GM12892 (cell line): ENCODE measurements at regions not wholly inside any gene's neighbourhood (a gene's known extent, or its start where the extent isn't known, plus 50 kb on each side); places are given as distances from the start of the nearest gene placed in this dataset.
"Not testable (repeated sequence)": the region's sequence is repeated elsewhere in the genome, so short reads cannot be mapped to it uniquely, and the experiment has no call there.

ENCODE experiments used
- DNase-seq: peaks from one replicate; pipeline ENCODE4 v3.0.0; 2011; ENCODE audit not compliant: insufficient read length
- FAIRE-seq: peaks from 2 replicates; lab custom pipeline; 2011; peaks lifted over from hg19 to GRCh38; lab: Jason Lieb, UNC
- POLR2A ChIP-seq: IDR thresholded peaks from 2 replicates; pipeline ENCODE4 v1.6.1; 2011; ENCODE audit warnings: low read depth, low read length, control low read depth
- POLR2AphosphoS5 ChIP-seq: IDR thresholded peaks from 2 replicates; pipeline ENCODE4 v1.6.1; 2011; ENCODE audit warnings: low read depth, low read length, control low read depth
- TAF1 ChIP-seq: IDR thresholded peaks from 2 replicates; pipeline ENCODE4 v1.6.1; 2011; ENCODE audit warnings: low read depth, mild to moderate bottlenecking, control low read depth, low read length, borderline replicate concordance

DNA sequence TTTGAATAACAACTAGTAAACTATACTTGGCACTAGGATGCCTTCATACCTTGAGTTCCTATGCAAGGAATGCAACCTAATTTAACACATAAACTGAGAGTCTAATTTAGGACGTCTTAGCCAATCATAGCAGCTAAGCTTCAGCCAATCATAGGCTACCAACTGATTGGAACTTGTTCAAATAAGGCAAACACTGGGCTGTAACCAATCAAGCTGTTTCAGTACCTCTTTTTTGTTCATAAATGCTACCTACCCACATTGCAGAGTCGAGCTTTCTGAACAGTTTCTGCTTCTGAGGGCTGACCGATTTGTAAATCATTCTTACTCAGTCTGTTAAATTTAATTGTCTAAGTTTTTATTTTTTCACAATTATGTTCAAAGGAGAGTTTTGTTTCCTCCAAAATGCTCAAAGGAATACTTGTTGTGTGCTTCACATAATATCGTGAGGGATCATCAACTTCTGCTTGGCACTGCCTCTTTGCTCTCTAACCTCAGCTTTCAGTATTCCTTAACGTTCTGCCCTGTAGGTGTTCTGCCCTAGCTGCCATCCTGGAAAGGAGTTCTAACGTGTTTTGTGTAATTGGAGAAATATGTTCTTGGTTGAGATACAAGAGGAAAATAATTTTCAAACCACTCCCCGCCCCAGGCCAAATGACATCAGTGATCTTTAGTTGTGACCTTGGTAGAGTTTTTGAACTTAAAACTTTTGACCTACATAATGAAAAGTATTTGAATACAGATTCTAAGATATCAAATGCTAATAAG lies 380.4 kb upstream of the MIS18BP1 start:
- TF ChIP-seq POLR2AphosphoS5 (no peak), TAF1 (no peak), POLR2A (no peak)
- FAIRE-seq (no peak), DNase-seq (no peak)

GRCh38 chr14:45621731-45622130 lies 368.7 kb upstream of the MIS18BP1 start:
- TF ChIP-seq POLR2A (no peak), POLR2AphosphoS5 (no peak), TAF1 (no peak)
- DNase-seq, result no peak
- no peak for FAIRE-seq

DNA sequence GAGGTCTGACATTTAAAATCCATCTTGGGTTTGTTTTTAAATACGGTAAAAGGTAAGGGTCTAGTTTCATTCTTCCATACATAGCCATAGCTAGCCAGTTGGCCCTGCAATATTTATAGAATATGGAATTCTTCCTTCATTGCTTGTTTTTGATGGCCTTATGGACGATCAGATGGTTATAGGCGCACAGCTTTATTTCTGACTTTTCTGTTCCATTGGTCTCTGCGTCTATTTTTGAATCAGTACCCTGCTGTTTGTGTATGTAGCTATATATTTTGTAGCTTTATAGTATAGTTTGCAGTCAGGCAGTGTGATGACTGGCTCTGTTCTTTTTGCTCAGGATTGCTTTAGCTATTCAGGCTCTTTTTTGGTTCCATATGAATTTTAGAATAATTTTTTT lies 366.8 kb upstream of the MIS18BP1 start:
- DNase-seq (no peak), FAIRE-seq (no peak)
- TF ChIP-seq TAF1 (no peak), POLR2A (no peak), POLR2AphosphoS5 (no peak)

DNA sequence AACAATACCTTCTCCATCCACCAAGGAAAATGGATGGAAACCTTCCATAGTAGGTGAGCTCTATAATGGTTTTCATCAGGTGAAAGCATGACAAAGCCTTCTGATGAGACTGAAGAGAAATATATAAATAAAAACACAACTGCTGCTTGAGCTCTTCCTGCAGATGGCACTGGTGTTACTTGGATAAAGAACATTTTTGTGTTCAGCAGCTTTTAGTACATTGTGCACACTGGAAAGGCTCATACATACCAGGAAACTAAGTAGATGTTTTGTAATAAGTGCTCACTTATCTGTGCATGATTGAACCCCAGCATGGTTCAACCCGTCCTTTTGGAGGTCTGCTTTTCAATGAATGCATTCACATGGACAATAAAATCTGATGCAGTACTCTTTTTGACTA lies 357.3 kb upstream of the MIS18BP1 start:
- DNase-seq (no peak), FAIRE-seq (no peak)
- TF ChIP-seq POLR2AphosphoS5 (no peak), POLR2A (no peak), TAF1 (no peak)

DNA sequence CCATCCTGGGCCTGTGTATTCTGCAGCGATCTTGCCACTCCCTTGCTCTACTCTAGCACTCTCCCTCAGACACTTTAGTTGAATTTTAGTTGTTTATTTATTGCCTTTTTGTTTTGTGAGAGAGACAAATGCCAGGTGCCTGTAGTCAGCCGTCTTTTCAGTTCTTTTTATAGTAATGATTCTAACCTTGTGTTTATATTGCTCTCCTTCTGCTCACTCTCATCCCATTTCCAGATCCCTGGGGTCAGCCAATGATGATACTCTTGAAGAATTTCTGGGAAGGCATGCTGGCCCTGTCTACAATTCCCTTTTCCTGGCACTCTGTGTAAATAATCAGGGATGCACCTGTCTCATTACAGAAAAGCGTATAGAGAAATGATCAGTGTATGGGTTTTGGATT lies 334.1 kb upstream of the MIS18BP1 start:
- TF ChIP-seq POLR2A (no peak), TAF1 (no peak), POLR2AphosphoS5 (no peak)
- no peak for DNase-seq
- no peak for FAIRE-seq

DNA sequence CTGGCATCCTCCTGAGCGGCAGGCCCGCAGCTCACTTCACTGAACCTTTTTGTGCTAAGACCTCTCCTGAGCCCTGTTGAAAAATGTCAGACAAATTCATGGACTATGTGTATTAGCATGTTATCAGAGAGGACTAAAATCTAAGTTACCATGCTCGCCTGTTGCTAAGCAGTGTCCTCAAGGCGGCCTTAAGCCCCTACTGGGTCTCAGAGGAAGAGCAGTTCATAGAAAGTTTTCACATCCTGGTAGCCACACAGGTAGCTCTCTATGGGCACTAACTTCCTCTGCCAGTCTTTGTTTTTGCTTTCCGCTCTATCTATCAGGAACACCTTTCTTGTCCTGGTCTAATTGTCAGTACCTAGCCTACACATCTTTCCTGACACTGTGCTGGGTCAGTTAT lies 306.6 kb upstream of the MIS18BP1 start:
- no peak for FAIRE-seq

DNA sequence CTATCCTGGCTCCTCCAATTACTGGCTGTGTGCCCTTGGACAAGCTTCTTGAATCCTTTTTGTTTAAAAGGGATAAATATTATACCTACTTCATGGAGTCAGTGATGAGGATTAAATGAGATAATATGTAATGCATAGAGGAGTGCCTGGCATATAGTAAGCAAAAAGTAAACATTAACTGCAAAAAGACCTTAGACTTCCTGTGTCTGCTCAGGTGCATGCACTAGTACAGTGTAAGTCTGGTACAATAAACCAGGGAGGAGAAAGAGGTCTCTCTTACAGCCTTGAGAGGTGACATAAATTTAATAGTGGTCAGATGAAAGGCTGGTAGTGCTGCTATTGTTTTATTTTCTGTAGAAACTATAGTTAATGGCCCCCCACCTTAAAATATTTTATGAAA lies 305.2 kb upstream of the MIS18BP1 start:
- no peak for FAIRE-seq
- DNase-seq, result no peak
- TF ChIP-seq POLR2AphosphoS5 (no peak), TAF1 (no peak), POLR2A (no peak)

More for the DNA sequence above, 306.6 kb upstream of the MIS18BP1 start:
- no peak for DNase-seq
- no peak for TF ChIP-seq POLR2AphosphoS5
- no peak for TF ChIP-seq POLR2A
- no peak for TF ChIP-seq TAF1

GRCh38 chr14:45553981-45554380 lies 301.0 kb upstream of the MIS18BP1 start:
- FAIRE-seq (no peak), DNase-seq (no peak)
- no peak for TF ChIP-seq POLR2AphosphoS5

GRCh38 chr14:45551240-45551820 lies 298.3 kb upstream of the MIS18BP1 start:
- not testable (repeated sequence) for FAIRE-seq, DNase-seq

DNA sequence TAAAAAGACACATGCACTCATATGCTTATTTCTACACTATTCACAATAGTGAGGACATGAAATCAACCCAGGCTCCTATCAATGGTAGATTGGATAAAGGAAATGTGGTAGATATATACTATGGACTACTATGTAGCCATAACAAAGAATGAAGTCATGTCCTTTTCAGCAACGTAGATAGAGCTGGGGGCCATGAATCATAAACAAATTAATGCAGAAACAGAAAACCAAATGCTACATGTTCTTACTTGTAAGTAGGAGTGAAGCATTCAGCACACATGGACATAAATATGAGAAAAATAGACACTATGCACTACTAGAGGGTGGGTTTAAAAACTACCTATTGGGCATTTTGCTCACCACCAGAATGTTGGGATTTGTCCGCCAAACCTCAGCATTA lies 278.0 kb upstream of the MIS18BP1 start:
- DNase-seq, result no peak
- no peak for FAIRE-seq
- no peak for TF ChIP-seq POLR2AphosphoS5
- TF ChIP-seq POLR2A, result no peak
- no peak for TF ChIP-seq TAF1

- TF ChIP-seq POLR2AphosphoS5 (no peak), TAF1 (no peak), POLR2A (no peak)
- DNase-seq (peak; percentile 3), FAIRE-seq (peak; percentile 62)
Measured at GRCh38 chr14:45526715-45527549, 273.9 kb upstream of the MIS18BP1 start.

DNA sequence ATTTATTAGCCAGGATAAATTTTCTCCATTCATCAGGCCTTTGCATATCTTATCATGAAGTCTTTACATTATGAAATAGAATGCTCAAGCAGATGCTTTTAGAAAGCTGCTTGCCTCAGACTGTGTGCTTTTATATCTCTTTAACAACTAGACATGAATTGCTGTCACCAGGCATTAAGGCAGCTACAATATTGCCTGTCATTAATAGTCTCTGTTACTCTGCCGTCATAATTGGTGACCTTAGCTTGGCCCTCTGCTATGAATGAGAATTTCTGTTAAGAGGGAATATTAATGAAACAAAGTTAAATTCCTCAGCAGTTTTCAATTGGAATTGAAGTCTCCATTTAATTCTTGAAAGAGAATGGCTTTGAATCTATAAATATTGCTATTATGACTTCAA lies 266.8 kb upstream of the MIS18BP1 start:
- TF ChIP-seq POLR2AphosphoS5, result no peak
- no peak for TF ChIP-seq POLR2A
- no peak for TF ChIP-seq TAF1
- DNase-seq (no peak), FAIRE-seq (no peak)

GRCh38 chr14:45492876-45493275 lies 239.9 kb upstream of the MIS18BP1 start:
- FAIRE-seq (no peak), DNase-seq (no peak)
- no peak for TF ChIP-seq POLR2AphosphoS5
- TF ChIP-seq POLR2A, result no peak
- TF ChIP-seq TAF1, result no peak
